ENCODE measurements at regions not wholly inside any gene's neighbourhood (a gene's known extent, or its start where the extent isn't known, plus 50 kb on each side); places are given as distances from the start of the nearest gene placed in this dataset.

GRCh38 chr15:69825941-69826818, 271.5 kb downstream of the TLE3 start:
- peak; percentile 87 for DNase-seq

- no peak for DNase-seq
These were observed 270.9 kb downstream of the TLE3 start for GRCh38 chr15:69826819-69827175.

GRCh38 chr15:69827751-69828150, 270.0 kb downstream of the TLE3 start:
- no peak for DNase-seq

- no peak for DNase-seq
These were observed 269.4 kb downstream of the TLE3 start for GRCh38 chr15:69828181-69828828.

GRCh38 chr15:69829974-69830373, 267.7 kb downstream of the TLE3 start:
- no peak for DNase-seq

GRCh38 chr15:69830430-69830829, 267.3 kb downstream of the TLE3 start:
- no peak for DNase-seq

- DNase-seq: no peak
These were observed 266.8 kb downstream of the TLE3 start for GRCh38 chr15:69830876-69831275.

GRCh38 chr15:69834267-69834666, 263.4 kb downstream of the TLE3 start:
- DNase-seq: no peak

- no peak for DNase-seq
These were observed 263.0 kb downstream of the TLE3 start for GRCh38 chr15:69834761-69835160.

GRCh38 chr15:69836048-69836447, 261.7 kb downstream of the TLE3 start:
- DNase-seq: no peak

- DNase-seq: no peak
These were observed 261.0 kb downstream of the TLE3 start for GRCh38 chr15:69836526-69837230.

- no peak for DNase-seq
These were observed 259.4 kb downstream of the TLE3 start for GRCh38 chr15:69838338-69838737.

- no peak for DNase-seq
These were observed 258.7 kb downstream of the TLE3 start for GRCh38 chr15:69838994-69839393.

- no peak for DNase-seq
These were observed 256.4 kb downstream of the TLE3 start for GRCh38 chr15:69841113-69841828.

GRCh38 chr15:69842851-69843250, 254.9 kb downstream of the TLE3 start:
- no peak for DNase-seq

- DNase-seq: no peak
These were observed 254.3 kb downstream of the TLE3 start for GRCh38 chr15:69843276-69843899.

GRCh38 chr15:69843900-69844304, 253.8 kb downstream of the TLE3 start:
- no peak for DNase-seq

- DNase-seq: no peak
These were observed 252.6 kb downstream of the TLE3 start for GRCh38 chr15:69845159-69845558.

GRCh38 chr15:69847625-69848024, 250.1 kb downstream of the TLE3 start:
- no peak for DNase-seq

- no peak for DNase-seq
These were observed 249.6 kb downstream of the TLE3 start for GRCh38 chr15:69848096-69848495.

- no peak for DNase-seq
These were observed 249.0 kb downstream of the TLE3 start for GRCh38 chr15:69848551-69849231.

GRCh38 chr15:69849232-69849610, 248.5 kb downstream of the TLE3 start:
- no peak for DNase-seq
